Osteoblast (primary cell): ENCODE measurements at regions not wholly inside any gene's neighbourhood (a gene's known extent, or its start where the extent isn't known, plus 50 kb on each side); places are given as distances from the start of the nearest gene placed in this dataset.
"Not testable (repeated sequence)": the region's sequence is repeated elsewhere in the genome, so short reads cannot be mapped to it uniquely, and the experiment has no call there.

Experiments used
- DNase-seq: peaks from one replicate; pipeline ENCODE4 v3.0.0; 2011; ENCODE audit warnings: low spot score, mixed read lengths; ENCODE audit not compliant: insufficient read length; ENCODE audit errors: missing footprints
- H2AFZ ChIP-seq: 2 replicates; pipeline ENCODE4 v1.6.0; 2011; ENCODE audit warnings: mild to moderate bottlenecking, low read length
- H3K27ac ChIP-seq: 2 replicates; pipeline ENCODE4 v1.5.1; 2011; ENCODE audit warnings: mild to moderate bottlenecking, low read depth, low read length, moderate library complexity
- H3K27me3 ChIP-seq: 2 replicates; pipeline ENCODE4 v1.6.0; 2012; ENCODE audit warnings: mild to moderate bottlenecking, control low read depth, inconsistent platforms, low read length, moderate library complexity; ENCODE audit not compliant: insufficient read depth
- H3K36me3 ChIP-seq: 2 replicates; pipeline ENCODE4 v1.5.1; 2011; ENCODE audit warnings: mild to moderate bottlenecking, low read length, control low read depth, moderate library complexity; ENCODE audit not compliant: insufficient read depth
- H3K4me1 ChIP-seq: 2 replicates; pipeline ENCODE4 v1.5.1; 2011; ENCODE audit warnings: mild to moderate bottlenecking, low read length, control low read depth, moderate library complexity; ENCODE audit not compliant: insufficient read depth
- H3K4me2 ChIP-seq: 2 replicates; pipeline ENCODE4 v1.6.0; 2011; ENCODE audit warnings: mild to moderate bottlenecking, low read length; ENCODE audit not compliant: insufficient read depth
- H3K4me3 ChIP-seq: fragments of 200-600 bp; sonication (generic); 3 replicates; pipeline ENCODE4 v1.5.1; 2012; ENCODE audit warnings: mild to moderate bottlenecking, low read length, inconsistent platforms; ENCODE audit not compliant: insufficient read depth
- H3K79me2 ChIP-seq: 2 replicates; pipeline ENCODE4 v1.6.0; 2012; ENCODE audit warnings: mild to moderate bottlenecking, low read length, control low read depth, inconsistent platforms; ENCODE audit not compliant: insufficient read depth
- H3K9me3 ChIP-seq: 2 replicates; pipeline ENCODE4 v1.5.1; 2011; ENCODE audit warnings: low read depth, low read length, control low read depth
- H4K20me1 ChIP-seq: 2 replicates; pipeline ENCODE4 v1.6.0; 2012; ENCODE audit warnings: mild to moderate bottlenecking, low read length, control low read depth; ENCODE audit not compliant: insufficient read depth
- CTCF ChIP-seq: IDR thresholded peaks from 2 replicates; pipeline ENCODE4 v1.5.1; 2011; ENCODE audit warnings: mild to moderate bottlenecking, low read depth, low read length, moderate library complexity; ENCODE audit errors: extremely low read depth

DNA sequence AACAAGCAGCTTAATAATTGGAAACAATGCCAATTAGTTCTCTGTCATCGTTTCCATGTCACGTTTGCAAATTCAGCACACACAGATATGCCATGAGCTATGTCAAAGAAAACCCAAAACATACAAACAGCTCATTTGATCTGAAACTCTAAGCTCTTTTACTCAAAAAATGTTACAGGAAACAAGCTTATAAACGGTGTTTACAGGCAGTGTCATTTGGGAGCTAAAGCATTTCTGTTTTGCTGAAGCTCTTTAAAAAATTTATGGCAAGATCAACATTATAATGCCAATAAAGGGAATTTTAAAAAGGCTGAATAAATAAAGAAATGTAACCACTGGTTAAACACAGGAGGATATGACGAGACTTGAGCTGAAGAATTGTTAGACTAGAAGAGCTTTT is 94.0 kb upstream of the HS3ST2 start:
- H3K9me3 ChIP-seq, result no peaks in the 10 kb centered on the region
- no peak overlapping the region for H3K4me2 ChIP-seq
- no peaks in the 10 kb centered on the region for H3K27me3 ChIP-seq
- no peaks in the 10 kb centered on the region for H3K79me2 ChIP-seq
- no peak overlapping the region for H2AFZ ChIP-seq
- no peak for DNase-seq
- H3K27ac ChIP-seq, result no peak overlapping the region
- H3K36me3 ChIP-seq, result no peaks in the 10 kb centered on the region
- TF ChIP-seq CTCF, result no peak
- no peak overlapping the region for H3K4me3 ChIP-seq
- H4K20me1 ChIP-seq, result no peaks in the 10 kb centered on the region
- H3K4me1 ChIP-seq, result no peaks in the 10 kb centered on the region

- Histone ChIP-seq H3K36me3 (no peaks in the 10 kb centered on the region), H2AFZ (no peak overlapping the region), H3K4me3 (no peak overlapping the region), H4K20me1 (no peaks in the 10 kb centered on the region), H3K27me3 (no peaks in the 10 kb centered on the region), H3K4me2 (no peak overlapping the region), H3K27ac (no peak overlapping the region), H3K9me3 (no peaks in the 10 kb centered on the region), H3K79me2 (no peaks in the 10 kb centered on the region), H3K4me1 (no peaks in the 10 kb centered on the region)
- no peak for DNase-seq
- no peak for TF ChIP-seq CTCF
These were observed 92.4 kb upstream of the HS3ST2 start for GRCh38 chr16:22721511-22722100.

DNA sequence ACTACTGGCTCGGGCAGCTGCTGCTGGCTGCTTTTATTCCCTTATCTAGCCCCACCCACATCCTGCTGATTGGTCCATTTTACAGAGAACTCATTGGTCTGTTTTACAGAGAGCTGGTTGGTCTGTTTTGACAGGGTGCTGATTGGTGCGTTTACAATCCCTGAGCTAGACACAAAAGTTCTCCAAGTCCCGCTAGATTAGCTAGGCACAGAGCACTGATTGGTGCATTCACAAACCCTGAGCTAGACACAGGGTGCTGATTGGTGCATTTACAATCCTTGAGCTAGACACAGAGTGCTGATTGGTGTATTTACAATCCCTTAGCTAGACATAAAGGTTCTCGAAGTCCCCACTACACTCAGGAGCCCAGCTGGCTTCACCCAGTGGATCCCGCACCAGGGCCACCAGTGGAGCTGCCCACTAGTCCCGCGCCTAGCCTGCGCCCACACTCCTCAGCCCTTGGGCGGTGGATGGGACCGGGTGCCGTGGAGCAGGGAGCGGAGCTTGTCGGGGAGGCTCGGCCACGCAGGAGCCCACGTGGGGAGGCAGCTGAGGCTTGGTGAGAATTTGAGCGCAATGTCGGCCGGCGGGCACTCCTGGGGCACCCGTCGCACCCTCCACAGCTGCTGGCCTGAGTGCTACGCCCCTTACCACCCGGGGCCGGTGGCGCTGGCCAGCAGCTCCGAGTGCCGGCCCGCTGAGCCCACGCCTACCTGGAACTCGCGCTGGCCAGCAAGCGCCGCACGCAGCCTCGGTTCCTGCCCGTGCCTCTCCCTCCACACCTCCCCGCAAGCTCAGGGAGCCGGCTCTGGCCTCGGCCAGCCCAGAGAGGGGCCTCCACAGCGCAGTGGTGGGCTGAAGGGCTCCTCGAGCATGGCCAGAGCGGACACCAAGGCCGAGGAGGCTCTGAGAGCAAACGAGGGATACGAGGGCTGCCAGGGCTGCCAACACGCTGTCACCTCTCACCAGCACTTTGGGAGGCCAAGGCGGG is 91.1 kb upstream of the HS3ST2 start:
- H3K4me3 ChIP-seq, H3K27ac ChIP-seq, H3K36me3 ChIP-seq, H3K4me1 ChIP-seq, H3K27me3 ChIP-seq, H3K4me2 ChIP-seq, DNase-seq, H3K79me2 ChIP-seq, H2AFZ ChIP-seq, H4K20me1 ChIP-seq, H3K9me3 ChIP-seq: not testable (repeated sequence)

GRCh38 chr16:22726868-22727267 is 87.1 kb upstream of the HS3ST2 start:
- no peak for TF ChIP-seq CTCF
- H3K9me3 ChIP-seq, result no peaks in the 10 kb centered on the region
- no peak overlapping the region for H2AFZ ChIP-seq
- no peak overlapping the region for H3K27ac ChIP-seq
- no peaks in the 10 kb centered on the region for H3K4me1 ChIP-seq
- H3K4me2 ChIP-seq, result no peak overlapping the region
- H3K27me3 ChIP-seq, result no peaks in the 10 kb centered on the region
- H3K79me2 ChIP-seq, result no peaks in the 10 kb centered on the region
- DNase-seq, result no peak
- H3K4me3 ChIP-seq, result no peak overlapping the region
- H3K36me3 ChIP-seq, result no peaks in the 10 kb centered on the region
- no peaks in the 10 kb centered on the region for H4K20me1 ChIP-seq
